GM23338 (cell line): ENCODE measurements at regions not wholly inside any gene's neighbourhood (a gene's known extent, or its start where the extent isn't known, plus 50 kb on each side); places are given as distances from the start of the nearest gene placed in this dataset.

Source experiments
- ATAC-seq: fragments of 200-7000 bp; cut with Tn5 transposase; 3 replicates; pipeline ENCODE4 v1.9.1; 2020
- DNase-seq: peaks from one replicate; pipeline ENCODE4 v3.0.0-alpha.2; 2015; ENCODE audit warnings: low spot score
- H2AFZ ChIP-seq: fragments of 200-600 bp; sonication (generic); 2 replicates; pipeline ENCODE4 v1.8.0; 2016; ENCODE audit warnings: antibody characterized with exemption, mild to moderate bottlenecking, moderate library complexity
- H3F3A ChIP-seq: fragments of 200-600 bp; sonication (generic); replicated peaks from 2 replicates; pipeline ENCODE4 v1.8.0; 2017; ENCODE audit warnings: antibody characterized with exemption, mixed run types, low read depth
- H3K27ac ChIP-seq: fragments of 200-600 bp; sonication (generic); 2 replicates; pipeline ENCODE4 v1.6.1; 2016; ENCODE audit warnings: low read depth
- H3K27me3 ChIP-seq: fragments of 200-600 bp; sonication (generic); 2 replicates; pipeline ENCODE4 v1.8.0; 2016; ENCODE audit warnings: mild to moderate bottlenecking, mixed run types, moderate library complexity; ENCODE audit not compliant: insufficient read depth
- H3K36me3 ChIP-seq: fragments of 200-600 bp; sonication (generic); 2 replicates; pipeline ENCODE4 v1.8.0; 2016; ENCODE audit warnings: mild to moderate bottlenecking; ENCODE audit not compliant: insufficient read depth
- H3K4me1 ChIP-seq: fragments of 200-600 bp; sonication (generic); 2 replicates; pipeline ENCODE4 v1.8.0; 2016; ENCODE audit warnings: mild to moderate bottlenecking, moderate library complexity; ENCODE audit not compliant: insufficient read depth
- H3K4me2 ChIP-seq: fragments of 200-600 bp; sonication (generic); 2 replicates; pipeline ENCODE4 v1.7.1; 2017; ENCODE audit warnings: mixed run types
- H3K4me3 ChIP-seq: fragments of 200-600 bp; sonication (generic); 2 replicates; pipeline ENCODE4 v1.6.1; 2016; ENCODE audit warnings: mixed run types
- H3K79me2 ChIP-seq: fragments of 200-600 bp; sonication (generic); replicated peaks from 2 replicates; pipeline ENCODE4 v1.8.0; 2017; ENCODE audit warnings: mild to moderate bottlenecking; ENCODE audit not compliant: insufficient read depth
- H3K9me2 ChIP-seq: fragments of 200-600 bp; sonication (generic); 2 replicates; pipeline ENCODE4 v1.8.0; 2017; ENCODE audit not compliant: insufficient read depth
- H4K20me1 ChIP-seq: fragments of 200-600 bp; sonication (generic); replicated peaks from 2 replicates; pipeline ENCODE4 v1.8.0; 2017; ENCODE audit warnings: mild to moderate bottlenecking; ENCODE audit not compliant: insufficient read depth
- H3K27ac Mint-ChIP-seq: 2 replicates; pipeline ENCODE4 v1.8.0; 2020; ENCODE audit warnings: inconsistent platforms, mild to moderate bottlenecking, moderate library complexity, mixed read lengths
- H3K27me3 Mint-ChIP-seq: 3 replicates; pipeline ENCODE4 v1.8.0; 2022; ENCODE audit warnings: low read depth, mild to moderate bottlenecking, moderate library complexity, mixed read lengths, inconsistent platforms; ENCODE audit not compliant: insufficient read depth, poor library complexity
- H3K36me3 Mint-ChIP-seq: 3 replicates; pipeline ENCODE4 v1.8.0; 2021; ENCODE audit warnings: low read depth, mild to moderate bottlenecking, inconsistent platforms, moderate library complexity, mixed read lengths
- H3K4me1 Mint-ChIP-seq: 3 replicates; pipeline ENCODE4 v1.8.0; 2020; ENCODE audit warnings: mild to moderate bottlenecking, inconsistent platforms, mixed read lengths
- H3K4me3 Mint-ChIP-seq: 3 replicates; pipeline ENCODE4 v1.8.0; 2021; ENCODE audit warnings: moderate library complexity, mild to moderate bottlenecking, inconsistent platforms, mixed read lengths
- H3K9me3 Mint-ChIP-seq: 3 replicates; pipeline ENCODE4 v1.8.0; 2020; ENCODE audit warnings: moderate library complexity, mild to moderate bottlenecking, inconsistent platforms, mixed read lengths
- CREB1 ChIP-seq: fragments of 250-450 bp; sonication (Bioruptor Pico); IDR thresholded peaks from 2 replicates; pipeline ENCODE4 v1.5.0; 2020; ENCODE audit warnings: low read depth, mild to moderate bottlenecking, moderate library complexity
- CTCF ChIP-seq, 2 experiments: fragments of 200-600 bp in 1 of 2; sonication (generic) in 1 of 2; conservative IDR thresholded peaks; 2 replicates each; pipeline versions ENCODE4 v1.5.1 to v1.6.1; 2016 to 2017; ENCODE audit warnings: antibody characterized with exemption in 2 of 2, low read depth in 2 of 2, mild to moderate bottlenecking in 2 of 2, moderate library complexity in 1 of 2
- ETS1 ChIP-seq: IDR thresholded peaks from 2 replicates; pipeline ENCODE4 v1.6.1; 2016; ENCODE audit warnings: antibody characterized with exemption
- EZH2 ChIP-seq: fragments of 200-600 bp; sonication (generic); IDR thresholded peaks from one replicate; pipeline ENCODE4 v1.8.0; 2017; ENCODE audit warnings: antibody characterized with exemption, mild to moderate bottlenecking, low read depth; ENCODE audit not compliant: unreplicated experiment
- EZH2phosphoT487 ChIP-seq: fragments of 200-600 bp; sonication (generic); IDR thresholded peaks from one replicate; pipeline ENCODE4 v1.8.1; 2018; ENCODE audit warnings: antibody characterized with exemption; ENCODE audit not compliant: unreplicated experiment
- JUNB ChIP-seq: IDR thresholded peaks from one replicate; pipeline ENCODE4 v1.6.1; 2016; ENCODE audit warnings: antibody characterized with exemption; ENCODE audit not compliant: unreplicated experiment
- NANOG ChIP-seq: IDR thresholded peaks from 2 replicates; pipeline ENCODE4 v1.6.1; 2016; ENCODE audit warnings: antibody characterized with exemption, borderline replicate concordance
- POLR2AphosphoS5 ChIP-seq: IDR thresholded peaks from 2 replicates; pipeline ENCODE4 v1.6.1; 2016; ENCODE audit warnings: antibody characterized with exemption, low read depth
- REST ChIP-seq: IDR thresholded peaks from one replicate; pipeline ENCODE4 v1.6.1; 2018; ENCODE audit warnings: antibody characterized with exemption; ENCODE audit not compliant: unreplicated experiment
- STAT1 ChIP-seq: IDR thresholded peaks from one replicate; pipeline ENCODE4 v1.6.1; 2016; ENCODE audit warnings: antibody characterized with exemption; ENCODE audit not compliant: unreplicated experiment
- ZNF114 ChIP-seq: fragments of 250-450 bp; sonication (Bioruptor Pico); IDR thresholded peaks from 2 replicates; pipeline ENCODE4 v1.5.0; 2020; ENCODE audit warnings: mild to moderate bottlenecking, moderate library complexity
- ZNF331 ChIP-seq: fragments of 250-450 bp; sonication (Bioruptor Pico); IDR thresholded peaks from 2 replicates; pipeline ENCODE4 v1.5.0; 2020; ENCODE audit warnings: low read depth, mild to moderate bottlenecking, moderate library complexity
- ZNF462 ChIP-seq: fragments of 250-450 bp; sonication (Bioruptor Pico); IDR thresholded peaks from 2 replicates; pipeline ENCODE4 v1.5.0; 2020; ENCODE audit warnings: mild to moderate bottlenecking, moderate library complexity

- DNase-seq (no peak), ATAC-seq (no peak)
- Histone ChIP-seq H3K27ac (no peak overlapping the region), H3K4me1 (peaks cover 6% of the 10 kb centered on the region; the same call in 1 of the 2 replicates), H3K4me2 (no peak overlapping the region), H2AFZ (no peak overlapping the region), H3K27me3 (no peaks in the 10 kb centered on the region), H4K20me1 (no peaks in the 10 kb centered on the region), H3K79me2 (no peaks in the 10 kb centered on the region), H3K36me3 (0 out of 2 replicates have a peak, but pooled peaks cover 5% of the 10 kb centered on the region), H3K9me2 (no peaks in the 10 kb centered on the region), H3F3A (no peaks in the 10 kb centered on the region), H3K4me3 (no peak overlapping the region)
- Mint-ChIP-seq H3K27me3 (no peaks in the 10 kb centered on the region), H3K9me3 (no peaks in the 10 kb centered on the region; the same call in 2 of the 3 replicates), H3K27ac (no peak overlapping the region), H3K36me3 (no peaks in the 10 kb centered on the region; the same call in 1 of the 3 replicates), H3K4me1 (peaks cover 6% of the 10 kb centered on the region), H3K4me3 (no peak overlapping the region)
- no peak for TF ChIP-seq ZNF114 (CRISPR knock-in tag)
- no peak for TF ChIP-seq EZH2
- TF ChIP-seq EZH2phosphoT487, result no peak
- no peak for TF ChIP-seq REST
- no peak for TF ChIP-seq JUNB
- TF ChIP-seq ZNF331 (CRISPR knock-in tag), result no peak
- no peak for TF ChIP-seq CREB1 (CRISPR knock-in tag)
- no peak for TF ChIP-seq CTCF (conservative IDR thresholded peaks at IDR 0.05; ENCODE audit: low read depth in 2 of 2)
- TF ChIP-seq NANOG, result no peak
- TF ChIP-seq ZNF462, result no peak
- no peak for TF ChIP-seq STAT1
- no peak for TF ChIP-seq ETS1
- TF ChIP-seq POLR2AphosphoS5, result no peak
Observed at GRCh38 chr13:31649766-31650165, 89.6 kb upstream of the RXFP2 start.
